ENCODE measurements at regions not wholly inside any gene's neighbourhood (a gene's known extent, or its start where the extent isn't known, plus 50 kb on each side); places are given as distances from the start of the nearest gene placed in this dataset.

- H3K4me3 ChIP-seq (ENCODE audit: low read depth, low read length): no peak overlapping the region
- TF ChIP-seq CTCF (IDR thresholded peaks at IDR 0.05; ENCODE audit: insufficient read depth, low read depth, low read length): no peak
- DNase-seq (ENCODE audit: low read depth): no peak
- POLR2A ChIA-PET: no interaction called here
- CTCF ChIA-PET: no interaction called here
- H3K27me3 ChIP-seq (ENCODE audit: control insufficient read depth, insufficient read depth, low read length): no peaks in the 10 kb centered on the region
- no peaks in the 10 kb centered on the region for H3K36me3 ChIP-seq (ENCODE audit: control insufficient read depth, insufficient read depth, low read length)
Observed at GRCh38 chrX:142052238-142052637, 148.5 kb downstream of the MAGEC1 start.

- POLR2A ChIA-PET: no interaction called here
- no peak for DNase-seq (ENCODE audit: low read depth)
- TF ChIP-seq CTCF (IDR thresholded peaks at IDR 0.05; ENCODE audit: insufficient read depth, low read depth, low read length): no peak
- CTCF ChIA-PET: no interaction called here
- H3K4me3 ChIP-seq (ENCODE audit: low read depth, low read length): no peak overlapping the region
- H3K27me3 ChIP-seq (ENCODE audit: control insufficient read depth, insufficient read depth, low read length): no peaks in the 10 kb centered on the region
- no peaks in the 10 kb centered on the region for H3K36me3 ChIP-seq (ENCODE audit: control insufficient read depth, insufficient read depth, low read length)
Observed at GRCh38 chrX:142043196-142043595, 139.5 kb downstream of the MAGEC1 start.

GRCh38 chrX:142040906-142041305 is 137.2 kb downstream of the MAGEC1 start:
- no peak for DNase-seq (ENCODE audit: low read depth)
- POLR2A ChIA-PET: no interaction called here
- no peaks in the 10 kb centered on the region for H3K36me3 ChIP-seq (ENCODE audit: control insufficient read depth, insufficient read depth, low read length)
- CTCF ChIA-PET: no interaction called here
- no peak for TF ChIP-seq CTCF (IDR thresholded peaks at IDR 0.05; ENCODE audit: insufficient read depth, low read depth, low read length)
- H3K4me3 ChIP-seq (ENCODE audit: low read depth, low read length): no peak overlapping the region
- H3K27me3 ChIP-seq (ENCODE audit: control insufficient read depth, insufficient read depth, low read length): no peaks in the 10 kb centered on the region

- POLR2A ChIA-PET: no interaction called here
- CTCF ChIA-PET: no interaction called here
- no peak for DNase-seq (ENCODE audit: low read depth)
Observed at GRCh38 chrX:142036116-142036515, 132.4 kb downstream of the MAGEC1 start.

GRCh38 chrX:142005532-142005931 is 101.8 kb downstream of the MAGEC1 start:
- Histone ChIP-seq H3K27me3 (ENCODE audit: control insufficient read depth, insufficient read depth, low read length) (no peaks in the 10 kb centered on the region), H3K36me3 (ENCODE audit: control insufficient read depth, insufficient read depth, low read length) (no peaks in the 10 kb centered on the region), H3K4me3 (ENCODE audit: low read depth, low read length) (no peak overlapping the region)
- CTCF ChIA-PET: no interaction called here
- no peak for TF ChIP-seq CTCF (IDR thresholded peaks at IDR 0.05; ENCODE audit: insufficient read depth, low read depth, low read length)
- DNase-seq (ENCODE audit: low read depth): no peak
- POLR2A ChIA-PET: no interaction called here

More at GRCh38 chrX:142036116-142036515, 132.4 kb downstream of the MAGEC1 start:
- no peaks in the 10 kb centered on the region for H3K27me3 ChIP-seq (ENCODE audit: control insufficient read depth, insufficient read depth, low read length)
- TF ChIP-seq CTCF (IDR thresholded peaks at IDR 0.05; ENCODE audit: insufficient read depth, low read depth, low read length): no peak
- H3K36me3 ChIP-seq (ENCODE audit: control insufficient read depth, insufficient read depth, low read length): no peaks in the 10 kb centered on the region
- no peak overlapping the region for H3K4me3 ChIP-seq (ENCODE audit: low read depth, low read length)
